ENCODE measurements at regions not wholly inside any gene's neighbourhood (a gene's known extent, or its start where the extent isn't known, plus 50 kb on each side); places are given as distances from the start of the nearest gene placed in this dataset.

GRCh38 chr1:201708085-201708512 lies 120.9 kb upstream of the IPO9 start:
- TF ChIP-seq Cebpa-rat (IDR thresholded peaks at IDR 0.05) = no peak
- Histone ChIP-seq H4K20me1 (peaks cover 0 to 77% (median 63%) of the 10 kb centered on the region in 11 experiments; a peak in 19 of 22 replicates), H3K36me3 (peaks cover 0 to 33% (median 9%) of the 10 kb centered on the region in 11 experiments; a peak in 15 of 22 replicates), H3K9ac (no peak overlapping the region), H3K27ac (peak overlapping the region in 3 of 11 experiments; percentile 78 to 84 (median 81); a peak in 5 of 22 replicates), H3K4me1 (peaks cover 89 to 100% (median 100%) of the 10 kb centered on the region in 10 experiments), H3K4me3 (no peak overlapping the region), H3K27me3 (no peaks in the 10 kb centered on the region), H3K9me3 (replicated peaks in 1 of 11) (no peaks in the 10 kb centered on the region), H3K4me2 (peak overlapping the region; percentile 3 to 96 (median 93); a peak in 18 of 22 replicates)

GRCh38 chr1:201708691-201709090 lies 120.3 kb upstream of the IPO9 start:
- peaks cover 89 to 100% (median 100%) of the 10 kb centered on the region in 10 experiments for H3K4me1 ChIP-seq
- H4K20me1 ChIP-seq = peaks cover 0 to 71% (median 57%) of the 10 kb centered on the region in 11 experiments; a peak in 18 of 22 replicates
- H3K27ac ChIP-seq = peak overlapping the region in 6 of 11 experiments; percentile 5 to 84 (median 80); a peak in 8 of 22 replicates
- H3K36me3 ChIP-seq = peaks cover 0 to 39% (median 15%) of the 10 kb centered on the region in 11 experiments; a peak in 15 of 22 replicates
- H3K4me2 ChIP-seq = peak overlapping the region in 9 of 11 experiments; percentile 20 to 96 (median 93); a peak in 16 of 22 replicates
- no peak for TF ChIP-seq Cebpa-rat (IDR thresholded peaks at IDR 0.05)
- H3K4me3 ChIP-seq = no peak overlapping the region
- H3K9me3 ChIP-seq (replicated peaks in 1 of 11) = no peaks in the 10 kb centered on the region
- H3K9ac ChIP-seq = no peak overlapping the region; a peak in 2 of 22 replicates
- no peaks in the 10 kb centered on the region for H3K27me3 ChIP-seq

GRCh38 chr1:201709564-201710295 lies 119.2 kb upstream of the IPO9 start:
- H3K27me3 ChIP-seq = no peaks in the 10 kb centered on the region
- no peak overlapping the region for H3K4me3 ChIP-seq
- H3K9ac ChIP-seq = peak overlapping the region in 4 of 11 experiments; percentile 20 to 51 (median 44); a peak in 7 of 22 replicates
- H3K36me3 ChIP-seq = peaks cover 0 to 49% (median 25%) of the 10 kb centered on the region in 11 experiments; a peak in 15 of 22 replicates
- no peak for TF ChIP-seq Cebpa-rat (IDR thresholded peaks at IDR 0.05)
- H3K27ac ChIP-seq = peak overlapping the region in 6 of 11 experiments; percentile 5 to 84 (median 80); a peak in 11 of 22 replicates
- H3K4me1 ChIP-seq = peaks cover 90 to 100% (median 100%) of the 10 kb centered on the region in 10 experiments
- peak overlapping the region; percentile 32 to 97 (median 93); a peak in 21 of 22 replicates for H3K4me2 ChIP-seq
- H4K20me1 ChIP-seq = peaks cover 0 to 62% (median 46%) of the 10 kb centered on the region in 11 experiments; a peak in 16 of 22 replicates
- H3K9me3 ChIP-seq (replicated peaks in 1 of 11) = no peaks in the 10 kb centered on the region

GRCh38 chr1:201710632-201711597 lies 118.0 kb upstream of the IPO9 start:
- no peaks in the 10 kb centered on the region for H3K27me3 ChIP-seq
- H3K4me3 ChIP-seq = peak overlapping the region in 2 of 10 experiments; percentile 37 to 41; a peak in 2 of 20 replicates
- H4K20me1 ChIP-seq = peaks cover 0 to 58% (median 34%) of the 10 kb centered on the region in 11 experiments; a peak in 16 of 22 replicates
- peaks cover 0 to 49% (median 27%) of the 10 kb centered on the region in 11 experiments; a peak in 15 of 22 replicates for H3K36me3 ChIP-seq
- H3K9ac ChIP-seq = peak overlapping the region in 9 of 11 experiments; percentile 16 to 73 (median 49); a peak in 15 of 22 replicates
- H3K4me2 ChIP-seq = peak overlapping the region; percentile 81 to 98 (median 94)
- TF ChIP-seq Cebpa-rat (IDR thresholded peaks at IDR 0.05) = no peak
- H3K4me1 ChIP-seq = peaks cover 87 to 100% (median 100%) of the 10 kb centered on the region in 10 experiments
- no peaks in the 10 kb centered on the region for H3K9me3 ChIP-seq (replicated peaks in 1 of 11)
- H3K27ac ChIP-seq = peak overlapping the region in 9 of 11 experiments; percentile 78 to 91 (median 83); a peak in 18 of 22 replicates

- H3K27ac ChIP-seq = peak overlapping the region in 10 of 11 experiments; percentile 78 to 91 (median 84); a peak in 19 of 22 replicates
- peak overlapping the region in 2 of 10 experiments; percentile 37 to 41; a peak in 2 of 20 replicates for H3K4me3 ChIP-seq
- H3K9ac ChIP-seq = peak overlapping the region in 9 of 11 experiments; percentile 16 to 73 (median 67); a peak in 15 of 22 replicates
- H3K4me2 ChIP-seq = peak overlapping the region; percentile 81 to 98 (median 94)
- TF ChIP-seq Cebpa-rat (IDR thresholded peaks at IDR 0.05) = no peak
- H4K20me1 ChIP-seq = peaks cover 0 to 57% (median 28%) of the 10 kb centered on the region in 11 experiments; a peak in 17 of 22 replicates
- no peaks in the 10 kb centered on the region for H3K9me3 ChIP-seq (replicated peaks in 1 of 11)
- no peaks in the 10 kb centered on the region for H3K27me3 ChIP-seq
- peaks cover 0 to 52% (median 28%) of the 10 kb centered on the region in 11 experiments; a peak in 15 of 22 replicates for H3K36me3 ChIP-seq
- peaks cover 87 to 100% (median 100%) of the 10 kb centered on the region in 10 experiments for H3K4me1 ChIP-seq
Measured at GRCh38 chr1:201711811-201712210, 117.1 kb upstream of the IPO9 start.

GRCh38 chr1:201712387-201713085 lies 116.4 kb upstream of the IPO9 start:
- peaks cover 0 to 57% (median 20%) of the 10 kb centered on the region in 11 experiments; a peak in 15 of 22 replicates for H4K20me1 ChIP-seq
- TF ChIP-seq Cebpa-rat (IDR thresholded peaks at IDR 0.05) = no peak
- no peak overlapping the region for H3K4me3 ChIP-seq
- peaks cover 0 to 52% (median 33%) of the 10 kb centered on the region in 11 experiments; a peak in 16 of 22 replicates for H3K36me3 ChIP-seq
- H3K4me1 ChIP-seq = peaks cover 87 to 100% (median 100%) of the 10 kb centered on the region in 10 experiments
- no peaks in the 10 kb centered on the region for H3K27me3 ChIP-seq
- peak overlapping the region; percentile 81 to 98 (median 94) for H3K4me2 ChIP-seq
- no peaks in the 10 kb centered on the region for H3K9me3 ChIP-seq (replicated peaks in 1 of 11)
- peak overlapping the region in 10 of 11 experiments; percentile 4 to 77 (median 68); a peak in 14 of 22 replicates for H3K9ac ChIP-seq
- H3K27ac ChIP-seq = peak overlapping the region; percentile 71 to 91 (median 83); a peak in 21 of 22 replicates

- Histone ChIP-seq H3K27me3 (no peaks in the 10 kb centered on the region), H3K4me1 (peaks cover 88 to 100% (median 100%) of the 10 kb centered on the region in 10 experiments), H3K4me3 (peak overlapping the region in 3 of 10 experiments; percentile 9 to 32 (median 11); a peak in 3 of 20 replicates), H3K9me3 (replicated peaks in 1 of 11) (no peaks in the 10 kb centered on the region), H3K36me3 (peaks cover 3 to 59% (median 40%) of the 10 kb centered on the region in 11 experiments; a peak in 21 of 22 replicates), H4K20me1 (peaks cover 0 to 57% (median 16%) of the 10 kb centered on the region in 11 experiments; a peak in 15 of 22 replicates), H3K4me2 (peak overlapping the region; percentile 81 to 98 (median 94)), H3K27ac (peak overlapping the region; percentile 71 to 91 (median 83)), H3K9ac (peak overlapping the region; percentile 50 to 77 (median 69); a peak in 20 of 22 replicates)
- peak in 3 of 11 experiments; percentile 21 to 61 (median 53); a peak in 3 of 22 replicates for TF ChIP-seq Cebpa-rat (IDR thresholded peaks at IDR 0.05)
Measured at GRCh38 chr1:201713086-201713810, 115.7 kb upstream of the IPO9 start.

Measured in BLaER1 treated with 17β-estradiol and CSF1 and Interleukin-3, amounts not matched to agents 10 nM and 100 nM (cell line).